ENCODE measurements at regions not wholly inside any gene's neighbourhood (a gene's known extent, or its start where the extent isn't known, plus 50 kb on each side); places are given as distances from the start of the nearest gene placed in this dataset.
A peak's percentile ranks its signal among the peaks of the same experiment; 100 is the strongest.
"Not testable (repeated sequence)": the region's sequence is repeated elsewhere in the genome, so short reads cannot be mapped to it uniquely, and the experiment has no call there.

- no peak for DNase-seq
These were observed 122.8 kb upstream of the L3MBTL4 start for GRCh38 chr18:6537475-6537874.

GRCh38 chr18:6541131-6541679, 126.5 kb upstream of the L3MBTL4 start:
- not testable (repeated sequence) for DNase-seq

DNA sequence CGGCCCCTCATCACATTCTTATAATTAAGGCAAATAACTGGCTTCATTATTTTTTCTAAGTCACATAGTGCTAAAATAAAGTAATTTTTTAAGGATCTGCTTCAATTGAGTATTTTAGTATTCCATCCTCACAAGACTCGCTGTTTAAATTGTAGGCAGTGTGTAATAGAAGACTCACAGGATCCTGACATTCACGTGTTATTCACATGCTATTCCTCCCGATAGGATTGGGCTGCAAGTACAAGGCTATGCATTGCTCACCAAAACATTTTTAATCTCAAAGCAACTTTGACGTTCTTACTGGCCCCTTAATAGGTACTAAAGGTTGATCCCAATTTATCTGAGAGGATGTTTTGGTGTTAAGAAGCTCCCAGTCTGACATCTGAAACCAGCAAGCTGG, 127.6 kb upstream of the L3MBTL4 start:
- DNase-seq: no peak

GRCh38 chr18:6543330-6543908, 128.7 kb upstream of the L3MBTL4 start:
- DNase-seq: peak; percentile 46

GRCh38 chr18:6546229-6546628, 131.5 kb upstream of the L3MBTL4 start:
- DNase-seq: peak; percentile 73

GRCh38 chr18:6547476-6547875, 132.8 kb upstream of the L3MBTL4 start:
- DNase-seq: no peak

GRCh38 chr18:6553234-6553900, 138.7 kb upstream of the L3MBTL4 start:
- no peak for DNase-seq

- DNase-seq: no peak
These were observed 142.5 kb upstream of the L3MBTL4 start for GRCh38 chr18:6557057-6557769.

DNA sequence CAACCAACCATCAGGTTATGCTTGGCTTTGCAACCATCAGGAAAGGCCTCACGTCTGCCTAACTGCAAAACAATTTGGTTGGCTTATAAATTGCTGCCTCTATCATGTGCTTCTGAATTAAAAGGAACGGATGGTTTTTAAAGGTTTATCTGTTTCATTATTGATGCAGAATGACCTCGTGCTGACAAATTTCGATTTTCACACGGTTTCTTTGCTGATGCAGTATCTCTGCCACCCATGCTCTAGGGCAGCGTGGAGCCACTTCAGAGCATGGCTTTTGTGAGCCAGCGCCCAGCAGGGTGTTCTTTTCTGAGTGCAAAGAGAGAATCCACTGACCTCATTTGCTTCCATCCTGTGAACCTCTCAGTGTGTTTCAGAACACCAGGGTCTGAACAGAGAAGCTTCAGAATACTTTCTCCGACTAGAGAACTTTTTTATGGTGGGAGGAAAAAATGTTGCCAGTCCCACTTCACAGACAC, 143.1 kb upstream of the L3MBTL4 start:
- no peak for DNase-seq

DNA sequence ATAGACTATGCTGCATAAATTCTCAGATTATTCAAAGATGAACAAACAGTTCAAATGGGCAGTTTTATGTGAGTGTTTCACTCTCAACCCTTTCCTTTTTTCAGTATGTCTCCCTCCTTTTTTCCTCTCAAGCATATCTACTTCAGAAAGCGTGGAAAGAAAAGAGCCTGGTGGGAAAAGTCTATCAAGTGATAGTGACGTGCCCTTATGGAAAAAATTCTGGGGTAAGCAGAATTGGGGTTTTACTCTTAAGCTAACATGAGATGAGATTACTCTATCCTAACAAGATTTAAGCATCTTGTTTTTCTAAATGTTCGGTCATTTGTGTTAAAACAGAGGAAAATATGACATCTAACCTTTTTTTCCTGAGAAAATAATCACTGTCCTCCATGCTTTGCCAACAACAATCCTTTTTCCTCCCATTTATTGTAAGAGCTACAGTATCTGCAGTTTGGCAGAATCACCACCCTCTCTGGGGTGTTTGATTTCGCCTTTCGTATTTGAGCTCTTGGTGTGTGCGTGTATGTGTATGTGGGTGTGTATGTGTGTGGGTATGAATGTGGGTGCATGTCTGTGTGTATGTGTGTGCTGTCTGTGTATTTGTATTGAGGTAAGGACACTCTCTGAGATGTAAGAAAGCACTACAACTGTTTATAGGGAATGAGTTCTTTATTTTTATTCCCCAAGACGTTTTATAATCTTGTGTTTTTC, 143.9 kb upstream of the L3MBTL4 start:
- no peak for DNase-seq

GRCh38 chr18:6559296-6559695, 144.6 kb upstream of the L3MBTL4 start:
- no peak for DNase-seq

DNA sequence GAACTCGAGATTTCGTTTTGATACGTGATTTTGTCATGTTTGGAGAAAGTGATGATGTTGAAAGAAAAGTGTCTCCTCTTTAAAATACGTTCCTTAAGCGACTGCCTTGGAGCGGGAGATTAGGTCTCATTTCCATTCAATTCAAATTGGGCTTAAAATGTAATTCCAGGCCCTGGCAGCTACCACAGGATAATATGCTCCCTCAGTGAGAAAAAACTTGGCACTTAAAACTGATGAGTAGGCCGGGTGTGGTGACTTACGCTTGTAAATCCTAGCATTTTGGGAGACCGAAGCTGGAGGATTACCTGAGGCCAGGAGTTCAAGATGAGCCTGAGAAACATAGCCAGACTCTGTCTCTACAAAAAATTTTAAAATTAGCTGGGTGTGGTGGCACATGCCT, 146.3 kb upstream of the L3MBTL4 start:
- DNase-seq: no peak

DNA sequence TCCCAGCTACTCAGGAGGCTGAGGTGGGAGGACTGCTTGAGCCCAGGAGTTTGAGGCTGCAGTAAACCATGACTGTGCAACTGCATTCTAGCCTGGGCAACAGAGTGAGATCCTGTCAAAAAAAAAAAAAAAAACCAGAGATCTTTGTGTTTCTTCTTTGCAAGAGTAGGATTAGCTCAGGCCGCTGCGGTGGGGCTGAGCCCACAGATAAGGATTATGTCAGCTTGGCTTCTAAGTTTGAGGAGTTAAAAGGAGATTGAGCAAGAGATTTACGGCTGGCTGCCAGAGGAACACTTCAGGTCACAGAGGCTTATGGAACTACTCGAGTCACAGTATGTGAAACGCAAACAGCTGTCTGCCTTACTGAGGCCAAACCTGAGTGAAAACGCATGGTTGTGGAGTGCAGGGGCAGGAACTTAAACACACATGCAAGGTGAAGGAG, 146.7 kb upstream of the L3MBTL4 start:
- DNase-seq: no peak

DNA sequence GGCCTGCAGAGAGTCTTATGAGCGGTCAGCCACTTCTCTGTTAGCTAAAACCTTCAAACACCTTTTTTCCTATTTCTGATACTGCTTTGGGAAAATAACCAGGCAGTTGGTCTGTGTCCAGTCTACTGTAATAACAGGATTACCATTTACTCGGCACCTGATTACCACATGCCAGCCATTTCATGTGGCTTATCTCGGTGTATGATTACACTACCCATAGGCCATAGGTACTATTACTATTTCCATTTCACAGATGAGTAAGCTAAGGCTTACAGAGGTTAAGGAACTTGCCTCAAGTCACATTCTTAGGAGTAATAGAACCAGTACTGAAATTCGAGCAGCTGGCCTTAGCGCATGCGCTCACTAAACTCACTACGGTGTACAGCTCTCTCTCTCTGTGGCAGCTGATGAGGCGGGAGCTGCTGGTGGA, 147.2 kb upstream of the L3MBTL4 start:
- no peak for DNase-seq

DNA sequence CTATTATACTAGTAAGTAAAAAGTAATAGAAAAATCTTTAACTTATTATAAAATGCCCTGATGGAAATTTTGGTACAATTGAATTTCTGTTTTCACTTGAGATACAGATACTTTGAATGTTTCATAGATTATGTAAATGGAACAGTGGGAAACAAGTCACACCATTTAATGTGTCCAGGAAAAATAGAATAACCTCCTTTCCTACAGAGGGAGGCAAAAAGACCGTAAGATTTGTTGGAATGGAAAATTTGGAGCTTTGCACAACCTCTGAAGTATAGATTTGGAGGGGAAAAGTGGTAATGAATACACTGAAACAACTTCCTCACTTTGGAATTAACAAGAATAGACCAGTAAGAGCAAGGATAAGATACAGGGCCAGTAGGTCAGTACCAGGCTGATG, 149.2 kb upstream of the L3MBTL4 start:
- DNase-seq: no peak

DNA sequence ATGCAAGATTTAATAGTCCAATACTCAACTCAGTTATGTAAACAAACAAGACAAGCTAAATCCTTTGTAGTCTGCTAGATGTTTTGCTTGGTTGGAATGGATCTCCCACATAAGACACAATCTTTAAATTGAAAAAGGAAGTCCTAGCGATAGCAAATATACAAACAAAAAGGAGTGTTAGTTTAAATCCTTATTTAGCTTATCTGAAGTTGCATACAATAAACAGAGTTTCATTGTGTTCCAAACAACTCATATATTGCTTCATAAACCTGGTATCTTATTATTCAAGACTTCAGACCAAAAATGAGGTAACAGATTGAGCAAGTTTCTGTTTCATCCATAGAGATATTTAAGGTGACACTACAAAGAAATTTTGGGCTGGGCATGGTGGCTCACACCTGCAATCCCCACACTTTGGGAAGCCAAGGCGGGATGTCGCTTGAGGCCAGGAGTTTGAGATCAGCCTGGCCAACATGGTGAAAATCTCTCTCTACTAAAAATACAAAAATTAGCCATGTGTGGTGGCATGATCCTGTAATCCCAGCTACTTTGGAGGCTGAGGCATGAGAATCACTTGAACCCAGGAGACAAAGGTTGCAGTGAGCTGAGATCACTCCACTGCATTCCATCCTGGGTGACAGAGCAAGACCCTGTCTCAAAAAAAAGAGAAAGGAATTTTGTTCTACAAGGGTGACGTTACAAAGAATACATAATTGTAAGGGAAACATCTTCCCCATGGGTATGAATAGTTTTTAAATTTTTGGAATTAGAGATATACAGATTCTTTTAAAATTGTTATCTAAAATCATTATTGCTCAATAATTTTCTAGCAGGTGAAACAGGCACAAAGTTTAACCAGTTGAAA, 150.5 kb upstream of the L3MBTL4 start:
- DNase-seq: no peak

DNA sequence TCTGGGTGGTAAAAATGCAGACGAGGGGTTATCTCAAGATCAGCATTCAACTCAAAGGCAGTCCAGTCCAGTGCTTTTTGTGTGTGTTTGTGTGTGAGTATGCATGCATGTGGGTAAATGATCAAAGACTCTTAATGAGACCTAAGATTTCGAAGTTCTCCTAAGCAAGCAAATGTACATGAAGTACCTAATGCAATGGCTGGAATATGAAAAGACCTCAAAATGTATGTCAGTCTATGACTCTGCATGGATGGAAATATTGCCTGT, 151.0 kb upstream of the L3MBTL4 start:
- DNase-seq: no peak

DNA sequence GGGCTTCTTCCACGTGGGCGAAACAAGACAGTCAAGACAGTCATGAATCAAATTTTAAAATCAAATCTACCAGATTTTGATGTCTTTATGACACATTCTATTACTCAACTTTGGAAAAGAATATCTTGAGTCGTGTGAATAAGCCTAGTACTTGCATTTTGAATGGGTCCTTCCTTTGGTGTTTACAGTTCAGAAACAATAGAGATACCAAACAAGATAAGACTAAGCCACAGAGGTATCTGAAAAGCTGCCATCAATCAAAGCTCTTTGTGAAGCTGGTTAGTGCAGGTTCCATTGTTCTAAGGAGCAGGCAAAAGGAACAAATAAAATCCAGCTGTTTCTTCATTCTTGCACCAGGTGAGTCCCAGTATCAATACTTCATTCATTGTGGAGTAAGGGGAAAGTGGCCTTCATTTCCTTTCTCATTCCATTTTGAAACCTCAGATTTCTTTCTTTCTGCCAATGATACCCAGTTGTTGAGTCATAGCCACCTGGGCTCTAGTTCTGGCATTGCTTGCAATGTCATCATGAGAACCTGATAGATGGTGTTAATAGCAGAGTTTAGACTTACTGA, 151.7 kb upstream of the L3MBTL4 start:
- no peak for DNase-seq

DNA sequence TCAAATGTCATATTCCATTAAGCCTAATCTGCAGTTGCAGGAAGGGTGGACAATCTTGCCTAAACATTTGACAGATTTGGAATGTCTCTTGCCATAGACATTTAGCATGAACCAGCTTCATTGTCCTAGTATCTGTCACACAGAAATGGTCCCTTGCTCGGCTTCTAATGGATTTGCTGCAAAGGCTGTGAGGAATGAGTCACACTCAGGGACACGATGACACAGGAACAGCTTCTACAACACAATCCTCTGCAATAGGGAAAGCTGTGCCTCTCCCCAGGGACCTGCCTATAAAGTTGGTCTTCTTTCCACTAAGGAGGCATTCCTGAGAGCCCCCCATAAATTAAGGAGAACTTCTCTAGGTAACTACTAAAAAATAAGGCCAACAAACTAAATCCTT, 155.1 kb upstream of the L3MBTL4 start:
- no peak for DNase-seq

- no peak for DNase-seq
These were observed 156.0 kb upstream of the L3MBTL4 start for GRCh38 chr18:6570581-6571238.

GRCh38 chr18:6571239-6571602, 156.5 kb upstream of the L3MBTL4 start:
- no peak for DNase-seq

DNA sequence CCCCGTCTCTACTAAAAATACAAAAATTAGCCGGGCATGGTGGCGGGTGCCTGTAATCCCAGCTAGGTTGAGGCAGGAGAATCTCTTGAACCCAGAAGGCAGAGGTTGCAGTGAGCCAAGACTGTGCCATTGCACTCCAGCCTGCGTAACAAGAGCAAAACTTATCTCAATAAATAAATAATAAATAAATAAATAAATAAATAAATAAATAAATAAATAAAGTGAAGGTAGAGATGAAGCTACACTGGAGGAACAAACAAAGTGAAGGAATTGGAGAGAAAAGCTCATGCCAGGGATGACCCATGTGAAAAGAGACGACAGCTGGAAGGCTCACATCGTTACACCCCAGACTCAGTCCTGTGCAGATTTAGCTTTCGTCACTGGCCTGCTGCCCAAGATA, 157.3 kb upstream of the ARHGAP28 start:
- not testable (repeated sequence) for DNase-seq
